GM21367 (cell line): ENCODE measurements at regions not wholly inside any gene's neighbourhood (a gene's known extent, or its start where the extent isn't known, plus 50 kb on each side); places are given as distances from the start of the nearest gene placed in this dataset.
"Not testable (repeated sequence)": the region's sequence is repeated elsewhere in the genome, so short reads cannot be mapped to it uniquely, and the experiment has no call there.

Experiments
- ATAC-seq: cut with Tn5 transposase; IDR thresholded peaks from one replicate; pipeline ENCODE4 v1.9.1; 2021; ENCODE audit not compliant: unreplicated experiment

DNA sequence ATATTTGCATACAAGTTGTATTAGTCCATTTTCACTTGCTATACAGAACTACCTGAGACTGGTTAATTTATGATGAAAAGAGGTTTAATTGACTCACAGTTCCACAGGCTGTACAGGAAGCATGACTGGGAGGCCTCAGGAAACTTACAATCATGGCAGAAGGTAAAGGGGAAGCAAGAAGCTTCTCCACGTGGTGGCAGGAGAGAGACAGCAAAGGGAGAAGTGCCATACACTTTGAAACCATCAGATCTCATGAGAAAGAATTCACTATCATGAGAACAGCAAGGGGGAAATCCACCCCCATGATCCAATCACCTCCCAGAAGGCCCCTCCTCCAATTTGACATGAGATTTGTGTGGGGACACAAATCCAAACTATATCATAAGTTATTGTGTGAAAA, 506.7 kb upstream of the DPH6 start:
- not testable (repeated sequence) for ATAC-seq

DNA sequence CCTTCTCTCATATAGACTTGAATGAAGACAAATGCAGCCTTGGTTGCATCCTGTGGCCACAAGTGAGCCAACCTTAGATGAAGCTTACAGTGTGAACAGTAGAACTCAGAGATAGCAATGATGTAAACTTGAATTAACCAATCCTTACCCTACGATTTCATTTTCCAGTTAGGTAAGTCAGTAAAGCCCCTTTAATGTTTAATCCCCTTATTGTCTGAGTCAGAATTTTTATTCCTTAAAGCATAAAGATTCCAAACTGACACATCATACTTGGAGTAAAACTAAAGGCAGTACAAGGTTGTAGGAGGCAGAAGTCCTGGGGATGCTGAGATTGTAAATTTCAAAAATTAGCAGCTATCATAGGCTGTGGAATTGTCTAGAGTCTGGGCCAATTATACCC, 507.8 kb upstream of the DPH6 start:
- ATAC-seq: no peak

DNA sequence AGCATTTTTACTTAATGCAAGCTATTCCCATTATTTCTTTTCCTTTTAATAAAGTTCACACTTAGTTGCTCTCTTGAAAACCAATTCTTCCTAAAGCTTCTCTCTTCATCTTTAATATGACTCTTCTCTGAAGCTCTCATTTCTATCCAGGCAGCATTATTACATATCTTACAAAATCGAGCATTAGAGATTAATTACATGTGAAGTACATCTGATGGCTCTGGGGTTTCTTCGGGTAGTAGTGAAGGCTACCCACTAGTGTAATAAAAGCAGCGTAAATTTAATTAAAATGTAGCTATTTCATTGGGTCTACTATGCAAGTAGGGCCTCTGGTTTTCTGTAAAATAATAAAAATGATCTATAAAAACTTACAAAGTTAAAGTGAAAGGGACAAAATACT, 513.6 kb upstream of the DPH6 start:
- no peak for ATAC-seq

DNA sequence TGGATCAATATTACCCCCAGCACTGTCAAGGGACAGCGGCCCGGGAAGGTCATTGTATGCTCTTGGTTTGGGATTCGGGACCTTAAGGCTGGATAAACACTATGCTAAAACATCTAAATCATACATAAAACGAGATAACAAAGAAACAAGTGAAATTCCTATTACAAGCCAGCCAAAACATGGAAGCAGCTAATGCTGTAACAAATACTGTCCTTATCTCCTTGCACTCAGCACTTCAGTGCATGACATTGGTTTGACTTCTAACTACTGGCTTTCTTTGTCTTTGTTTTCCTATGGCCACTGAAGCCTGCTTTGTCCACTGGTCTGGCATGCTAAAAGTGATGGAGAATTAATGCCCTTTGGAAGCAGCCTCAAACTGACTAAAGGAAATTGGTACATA, 516.4 kb upstream of the DPH6 start:
- ATAC-seq: no peak

DNA sequence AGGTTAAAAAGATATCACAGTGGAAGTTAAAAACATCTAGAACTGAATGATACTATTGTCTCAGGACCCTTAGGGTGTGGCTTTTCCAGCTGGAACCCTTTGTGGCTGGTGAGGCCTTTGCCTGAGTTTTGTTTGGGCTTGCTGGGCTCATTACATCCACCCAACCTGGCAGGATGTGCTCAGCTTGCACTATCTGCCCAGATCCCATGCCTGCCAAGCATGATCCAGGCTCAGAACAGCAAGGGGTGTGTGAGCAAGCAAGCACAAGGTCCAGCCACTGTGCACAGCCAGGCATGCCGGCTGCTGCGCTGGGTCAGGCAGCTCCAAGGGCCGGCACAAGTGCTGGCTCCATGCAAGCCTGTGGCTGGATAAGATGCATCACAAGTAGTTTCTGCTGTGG, 512.7 kb upstream of the CDIN1 start:
- ATAC-seq: no peak

DNA sequence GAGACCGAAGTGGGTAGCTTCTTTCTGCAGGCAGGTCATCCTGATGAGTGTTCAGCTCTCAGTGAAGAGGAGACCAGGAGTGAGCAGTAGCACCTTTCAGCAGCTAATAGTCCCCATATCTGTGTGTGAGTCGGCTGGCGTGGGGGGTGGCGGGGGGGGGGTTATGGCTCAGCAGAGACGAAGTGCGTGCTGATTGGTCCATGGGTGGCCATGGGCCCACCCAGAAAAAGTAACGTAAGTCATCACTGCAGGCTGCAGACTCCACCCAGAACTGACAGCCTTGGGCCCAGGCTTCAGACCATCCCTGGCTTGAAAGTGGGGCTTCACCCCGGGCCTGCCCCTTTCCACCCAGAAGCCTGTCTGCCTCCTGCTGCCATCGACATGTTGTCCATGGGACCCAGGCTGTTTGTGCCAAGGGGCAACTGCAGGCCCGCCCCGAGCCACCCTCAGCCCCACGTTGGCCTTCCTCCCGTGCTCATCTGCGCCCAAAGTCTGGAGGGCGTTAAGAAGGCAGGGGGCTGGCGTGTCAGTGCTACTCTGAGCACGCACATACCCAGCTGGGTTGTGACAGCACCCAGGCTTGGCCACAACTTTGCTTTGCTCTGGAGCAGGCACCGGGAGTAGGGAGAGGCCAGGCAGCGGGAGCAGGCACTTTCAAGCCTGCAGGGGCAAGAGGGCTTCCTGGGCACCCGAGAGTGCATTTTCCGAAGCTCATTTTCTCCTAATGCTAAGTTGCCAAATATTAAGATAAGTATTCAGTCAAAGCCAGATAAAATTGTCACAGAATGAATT, 511.7 kb upstream of the CDIN1 start:
- ATAC-seq: no peak

DNA sequence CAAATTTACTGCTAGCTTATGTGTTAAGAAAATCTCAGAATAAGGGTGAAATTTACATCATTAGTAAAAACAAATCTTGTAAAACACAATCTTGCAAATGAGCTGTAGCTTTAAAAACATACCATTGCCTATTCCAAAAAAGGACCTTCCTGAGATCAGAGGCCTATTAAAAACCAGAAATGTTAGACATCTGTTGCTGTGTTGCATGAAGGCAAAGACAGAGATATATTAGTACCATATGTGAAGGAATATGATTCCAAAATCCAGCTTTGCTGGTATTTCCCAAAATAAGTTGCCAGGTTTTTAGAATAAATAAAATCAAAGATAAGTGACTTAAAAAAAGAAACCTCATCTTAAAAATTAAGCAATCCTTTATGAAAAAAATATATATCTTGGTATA, 504.1 kb upstream of the CDIN1 start:
- no peak for ATAC-seq

DNA sequence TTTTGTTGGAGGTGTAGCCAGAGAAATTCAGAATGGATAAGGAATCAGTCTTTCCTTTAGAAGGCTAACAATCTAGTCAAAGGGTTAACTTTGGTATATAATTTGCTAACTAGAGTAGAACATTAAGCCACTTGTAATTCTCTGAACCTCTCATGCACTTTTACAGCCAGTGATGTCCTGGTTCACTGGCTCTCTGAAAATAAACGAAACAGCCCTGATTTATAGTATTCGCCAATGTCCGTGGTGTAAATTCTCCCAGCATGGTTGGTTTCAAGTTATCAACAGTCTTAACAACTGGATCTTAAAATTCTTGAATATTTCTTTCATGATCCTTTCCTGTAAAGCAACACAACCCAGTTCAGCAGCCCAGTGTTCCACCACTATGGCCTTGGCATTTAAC, 500.4 kb upstream of the CDIN1 start:
- no peak for ATAC-seq

DNA sequence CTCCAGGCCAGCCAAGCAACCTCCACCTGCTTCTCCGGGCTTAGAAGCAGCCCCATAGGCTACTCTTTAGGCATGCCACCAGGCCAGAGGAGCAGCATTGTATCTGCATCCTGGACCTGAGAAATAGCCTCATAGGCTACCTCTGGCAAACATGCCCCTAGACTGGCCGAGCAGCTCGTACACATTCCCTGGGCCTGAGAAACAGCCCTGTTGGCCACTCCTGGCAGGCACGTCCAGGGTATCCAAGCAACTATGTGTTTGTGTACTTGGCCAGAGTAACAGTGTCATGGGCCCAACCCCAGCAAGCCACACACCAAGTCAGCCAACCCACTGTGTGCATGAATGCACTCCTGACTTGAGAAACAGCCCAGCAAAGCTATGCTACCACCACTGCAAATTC, 498.7 kb upstream of the CDIN1 start:
- ATAC-seq: no peak

DNA sequence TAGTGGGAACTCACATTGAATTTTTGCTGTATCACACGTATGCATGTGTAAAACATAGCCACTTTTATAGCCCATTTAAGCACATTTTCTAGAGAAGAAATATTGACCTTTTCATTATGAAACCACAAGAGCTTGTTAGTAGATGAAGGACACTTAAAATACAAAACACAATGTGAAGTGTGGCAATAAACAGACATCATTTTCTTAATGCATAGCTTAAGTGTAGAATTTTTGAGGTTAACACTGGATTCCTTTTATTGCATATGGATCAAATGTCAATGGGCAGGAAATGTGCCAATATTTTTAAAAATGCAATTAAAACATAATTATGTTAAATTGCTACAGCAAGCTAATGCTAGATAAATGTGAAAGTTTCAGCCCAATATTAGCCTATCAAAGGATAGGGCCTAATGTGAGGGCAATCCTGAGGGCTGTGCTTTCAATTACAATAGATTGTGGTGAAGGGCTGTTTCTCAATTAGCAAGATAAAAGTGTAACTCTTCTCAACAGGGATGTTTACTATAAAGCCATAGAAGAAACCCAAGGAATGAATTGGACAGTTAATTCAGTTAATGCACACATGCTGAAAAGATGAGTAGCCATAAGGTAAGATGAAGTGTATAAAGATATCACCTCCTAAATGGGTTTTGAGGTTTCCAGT, 489.0 kb upstream of the CDIN1 start:
- no peak for ATAC-seq

DNA sequence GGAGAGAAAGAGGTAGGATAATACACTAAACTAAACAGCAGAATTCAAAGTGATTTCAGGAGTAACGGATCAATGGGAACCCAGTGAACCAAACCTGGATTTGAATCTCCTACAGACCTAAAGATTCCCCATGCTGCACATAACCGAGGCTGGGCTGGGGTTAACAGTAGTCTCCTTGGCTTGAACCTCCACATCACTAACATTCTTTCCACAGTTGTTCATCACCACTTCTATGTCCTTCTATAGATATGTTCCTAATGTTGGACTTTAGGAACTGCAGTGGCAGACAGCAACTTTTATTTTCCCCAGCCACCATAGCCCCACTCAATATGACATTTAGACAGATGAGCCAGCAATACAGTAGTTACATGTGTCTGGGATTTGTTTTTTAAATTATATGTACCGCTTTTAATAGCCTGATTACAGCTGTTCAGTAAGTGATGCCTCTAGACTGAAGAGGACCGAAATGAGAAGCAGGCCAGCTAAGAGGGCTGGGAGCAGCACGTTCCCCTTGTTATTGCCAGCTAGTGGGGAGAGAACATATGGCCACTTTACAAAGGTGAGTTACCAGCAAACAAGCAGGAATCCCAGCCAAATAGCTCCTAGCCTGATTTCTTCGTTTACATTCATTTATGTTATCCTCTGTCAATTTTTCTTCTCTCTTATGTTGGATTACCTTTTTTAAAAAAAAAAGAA, 472.6 kb upstream of the CDIN1 start:
- no peak for ATAC-seq

DNA sequence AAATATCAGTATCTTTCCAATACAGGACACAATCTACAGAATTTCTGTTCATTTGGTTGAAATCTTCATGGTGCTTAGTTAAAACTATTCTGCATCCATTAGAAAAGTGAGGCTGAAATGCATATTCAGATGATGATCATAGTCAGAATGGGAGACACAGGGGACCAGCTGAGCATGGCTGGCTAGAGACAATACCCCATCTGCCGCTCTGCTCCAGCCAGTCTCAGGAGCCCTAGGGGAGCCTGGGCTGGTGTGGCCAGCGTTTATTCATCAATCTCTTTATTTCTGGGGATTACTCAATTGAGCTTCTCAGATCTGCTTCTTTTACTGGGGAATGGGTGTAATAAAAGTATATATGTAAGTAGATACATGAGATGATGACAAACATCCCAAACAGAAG, 470.9 kb upstream of the CDIN1 start:
- ATAC-seq: no peak

DNA sequence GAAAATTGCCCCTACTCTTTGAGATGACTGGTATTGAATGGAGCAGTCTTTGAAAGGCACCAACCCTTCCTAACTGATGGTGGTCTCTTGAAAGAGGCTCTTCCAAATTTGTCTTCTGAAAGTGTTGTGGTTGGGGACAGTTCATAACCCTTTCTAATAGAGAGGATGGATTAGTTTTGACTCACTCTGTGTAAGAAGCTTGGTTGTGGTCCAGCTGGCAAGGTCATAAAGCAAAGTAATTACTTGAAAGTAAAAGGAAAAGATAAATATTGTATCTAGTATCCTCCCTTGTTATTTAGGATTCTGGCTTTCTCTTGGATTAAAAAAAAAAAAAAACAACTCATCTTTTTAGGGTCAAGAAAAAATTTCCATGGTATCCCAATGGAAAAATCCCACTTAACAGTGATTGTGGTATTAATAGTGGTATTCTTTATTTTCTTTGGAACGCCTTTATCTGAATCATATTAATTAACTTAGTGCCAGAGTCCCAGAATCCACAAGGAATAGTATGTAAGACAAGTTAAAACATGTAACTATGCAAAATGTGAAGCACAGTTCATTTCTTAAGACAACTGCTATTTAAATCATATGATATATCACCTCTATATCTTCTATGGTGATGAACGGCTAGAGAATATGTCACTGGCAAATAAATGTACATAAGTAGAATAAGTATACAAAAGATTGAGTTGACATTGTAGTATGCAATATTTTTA, 469.3 kb upstream of the CDIN1 start:
- no peak for ATAC-seq

DNA sequence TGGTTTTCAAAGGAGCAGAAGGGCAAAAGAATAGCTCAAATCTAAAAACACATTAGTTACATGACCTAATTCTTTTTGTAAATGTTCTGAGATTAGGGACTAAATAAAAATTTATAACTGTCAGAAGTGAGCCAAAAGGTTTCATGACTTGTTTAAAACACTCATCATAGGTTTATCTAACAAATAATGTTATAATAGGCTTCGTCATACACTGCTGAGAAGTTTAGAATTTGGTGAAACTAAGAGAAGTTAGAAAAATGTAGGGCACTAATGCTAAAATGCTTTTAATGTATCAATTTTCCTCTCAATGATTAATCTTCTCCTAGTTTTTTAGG, 468.8 kb upstream of the CDIN1 start:
- ATAC-seq: no peak

DNA sequence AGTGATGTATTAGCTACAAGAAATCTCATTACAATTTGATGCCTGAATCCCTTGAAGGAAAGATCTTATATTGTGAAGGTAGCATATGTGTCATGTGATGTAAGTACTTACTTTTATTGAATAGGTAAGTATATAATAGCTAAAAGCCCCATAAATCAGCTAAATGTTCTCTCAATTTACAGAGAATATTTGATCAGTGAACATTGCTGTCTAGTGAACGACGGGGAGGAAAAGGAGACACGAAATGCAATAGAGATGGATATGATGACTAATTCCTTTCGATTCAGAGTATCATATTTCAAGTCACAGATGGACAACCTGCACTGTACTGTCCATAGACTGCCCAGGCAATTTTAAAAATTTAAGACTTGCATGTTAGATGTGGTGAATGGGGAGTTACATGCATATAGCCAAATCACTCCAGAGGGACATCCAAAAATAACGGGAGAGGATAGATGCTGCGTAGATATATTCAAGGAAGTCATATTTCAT, 462.1 kb upstream of the CDIN1 start:
- ATAC-seq: no peak

DNA sequence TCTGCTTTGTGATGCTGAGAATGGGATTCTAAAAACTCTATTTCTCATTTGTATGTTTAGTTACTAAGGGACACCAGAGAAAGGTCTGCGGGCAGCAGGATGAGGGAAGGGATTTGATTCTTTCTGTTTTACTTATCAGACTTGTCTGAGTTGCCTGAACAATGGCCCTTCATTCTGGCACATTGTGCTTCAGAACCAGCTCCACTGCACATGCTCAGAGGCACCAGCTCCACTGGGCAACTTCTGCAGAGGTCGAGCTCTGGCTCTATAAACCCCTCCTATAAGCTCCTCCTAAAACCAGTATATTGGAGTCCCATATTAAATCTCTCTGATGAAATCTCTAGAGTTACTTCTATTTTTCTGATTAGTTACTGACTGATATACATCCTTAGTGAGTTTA, 453.2 kb upstream of the CDIN1 start:
- no peak for ATAC-seq

DNA sequence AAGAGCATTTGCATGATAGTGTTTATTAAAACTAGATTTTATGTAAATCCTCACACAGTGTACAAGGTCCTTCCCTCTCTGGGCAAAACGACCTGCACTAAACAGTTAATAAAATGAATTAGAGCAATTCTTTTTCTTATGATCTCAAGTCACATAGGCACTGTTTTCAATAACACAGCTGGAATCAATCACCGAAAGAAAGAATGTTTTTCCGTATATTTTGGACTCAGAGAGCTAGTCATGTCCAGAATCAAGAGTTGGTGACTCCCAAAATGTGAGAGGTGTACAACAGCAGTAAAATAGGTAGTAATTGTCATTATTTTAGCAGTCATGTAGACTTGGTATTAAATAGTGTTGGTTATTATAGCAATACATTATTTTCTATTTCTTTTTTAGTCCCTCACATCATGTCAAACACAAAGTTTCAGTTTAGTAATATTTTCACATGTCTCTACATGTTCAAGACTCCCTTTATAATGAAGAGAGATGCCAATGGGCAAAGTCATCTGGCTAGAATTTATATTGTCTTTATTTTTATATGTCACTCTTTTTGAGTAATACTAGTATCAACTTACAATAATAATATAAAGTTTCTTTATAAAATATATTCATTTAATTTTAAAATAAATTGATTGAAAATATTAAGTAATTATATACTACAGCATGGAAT, 448.6 kb upstream of the CDIN1 start:
- ATAC-seq: no peak

DNA sequence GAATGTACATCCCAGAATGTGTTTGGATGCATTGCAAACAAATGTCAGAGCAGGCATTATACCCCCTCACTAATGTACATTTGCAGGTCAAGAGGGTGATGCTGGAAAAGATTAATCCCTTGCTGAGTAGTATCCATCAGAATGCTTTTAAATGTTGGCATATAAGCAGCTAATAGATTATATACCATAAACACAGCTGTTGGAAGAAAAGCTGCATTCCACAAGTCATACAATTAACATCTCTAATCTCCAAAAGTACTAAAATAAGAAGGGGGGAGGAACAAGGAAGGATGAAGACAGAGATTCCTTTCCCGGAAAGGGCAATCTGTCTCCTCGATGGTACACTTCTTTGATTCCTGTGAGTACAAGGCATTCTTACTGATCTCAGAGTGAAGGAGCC, 445.7 kb upstream of the CDIN1 start:
- ATAC-seq: no peak

DNA sequence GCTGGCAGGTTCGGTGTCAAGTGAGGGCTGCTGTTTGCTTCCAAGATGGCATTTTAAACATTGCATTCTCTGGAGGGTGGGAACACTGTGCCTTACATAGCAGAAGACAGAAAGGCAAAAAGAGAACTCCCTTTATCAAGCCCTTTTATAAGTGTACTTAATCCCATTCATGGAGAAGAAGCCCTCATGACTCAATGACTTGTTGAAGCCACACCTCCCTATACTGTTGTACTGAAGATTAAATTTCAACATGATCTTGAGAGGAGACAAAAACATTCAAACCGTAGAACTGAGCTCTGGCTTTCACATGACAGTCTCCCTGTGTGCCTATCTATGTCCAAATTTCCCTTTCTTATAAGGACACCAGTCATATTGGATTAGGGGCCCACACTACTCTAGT, 443.4 kb upstream of the CDIN1 start:
- no peak for ATAC-seq

DNA sequence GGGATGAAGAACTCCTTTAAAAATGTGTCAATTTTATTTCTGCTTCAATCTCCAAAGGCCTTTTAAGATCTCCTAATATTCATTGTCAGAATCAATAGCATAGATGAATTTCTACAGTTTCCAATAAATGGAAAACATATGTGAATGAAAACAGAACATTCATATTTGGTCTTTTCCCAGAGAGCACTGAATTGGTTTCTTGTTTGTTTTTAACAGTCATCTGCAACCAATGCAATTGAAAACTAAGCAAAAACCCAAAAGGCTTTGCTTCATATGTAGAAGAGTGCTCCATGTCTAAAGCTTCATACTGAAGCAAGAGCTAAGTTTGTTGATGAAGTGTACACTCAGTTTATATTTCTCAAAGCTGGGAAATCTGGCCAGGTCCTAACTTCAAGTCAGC, 426.5 kb upstream of the CDIN1 start:
- no peak for ATAC-seq

DNA sequence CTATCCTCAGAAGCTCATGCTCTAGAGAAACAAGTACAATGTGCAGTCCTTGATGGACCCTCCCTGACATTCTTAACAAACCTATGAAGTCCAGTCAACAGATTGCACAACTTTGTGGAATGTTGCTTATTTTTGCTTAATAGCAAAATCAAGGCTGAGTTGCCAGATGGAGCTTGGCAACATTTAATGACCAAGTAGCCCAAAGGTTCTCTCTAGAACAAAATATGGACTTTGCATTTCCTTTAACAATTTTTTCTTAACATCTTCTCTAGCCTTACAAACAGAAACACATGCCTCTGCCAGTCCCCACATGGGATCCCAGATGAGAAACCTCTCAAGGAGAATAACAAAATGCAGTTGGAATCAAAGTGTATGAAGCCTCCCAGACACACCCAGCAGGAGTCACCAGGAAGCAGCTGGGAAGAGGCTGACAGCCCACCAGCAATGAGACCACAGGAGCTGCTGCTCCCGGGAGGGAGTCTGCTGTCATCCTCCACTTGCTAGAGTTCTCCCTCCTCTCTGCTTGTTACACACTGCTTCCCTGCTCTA, 422.5 kb upstream of the CDIN1 start:
- ATAC-seq: no peak
